ENCODE measurements at regions not wholly inside any gene's neighbourhood (a gene's known extent, or its start where the extent isn't known, plus 50 kb on each side); places are given as distances from the start of the nearest gene placed in this dataset.

- no peak for TF ChIP-seq GATA2 (IDR thresholded peaks at IDR 0.05; ENCODE audit: low read depth, low read length)
- no peak for TF ChIP-seq GATA3 (IDR thresholded peaks at IDR 0.05; ENCODE audit: low read depth, low read length)
Measured at GRCh38 chr7:52771177-52771576, 264.3 kb upstream of the POM121L12 start.
